ENCODE measurements at regions not wholly inside any gene's neighbourhood (a gene's known extent, or its start where the extent isn't known, plus 50 kb on each side); places are given as distances from the start of the nearest gene placed in this dataset.
A peak's percentile ranks its signal among the peaks of the same experiment; 100 is the strongest.

DNA sequence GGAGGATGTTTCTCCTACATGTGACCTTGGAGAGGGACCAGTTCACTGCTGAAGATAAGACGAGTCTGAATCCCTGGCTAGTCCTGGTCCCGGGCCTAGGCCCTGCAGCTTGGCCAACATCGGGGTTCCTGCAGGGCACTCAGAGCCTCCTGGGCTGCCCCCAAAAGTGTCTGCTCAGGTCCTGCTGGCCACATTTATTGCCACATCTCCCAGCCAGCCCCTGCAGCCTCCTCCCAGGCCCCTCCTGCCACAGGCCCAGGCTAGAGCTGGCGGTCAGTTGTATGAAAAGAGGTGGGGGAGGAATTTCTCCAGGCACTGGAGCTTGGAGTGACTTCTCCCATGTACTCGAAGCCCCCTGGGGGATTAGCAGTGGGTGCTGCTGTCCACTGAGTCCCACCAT lies 56.5 kb upstream of the PPARA start:
- H3K27ac ChIP-seq, result peak overlapping the region in 1 of 3 donors; percentile 59
- intact Hi-C loops (cut with DNase I), result no loop called here
- no peaks in the 10 kb centered on the region for H3K27me3 ChIP-seq
- H3K36me3 ChIP-seq, result peaks cover 13% of the 10 kb centered on the region in 2 donors
- peaks cover 25 to 76% of the 10 kb centered on the region in 2 donors for H3K4me1 ChIP-seq
- DNase-seq, result no peak
- TF ChIP-seq POLR2A (IDR thresholded peaks at IDR 0.05), result no peak
- TF ChIP-seq, protein P1, sequence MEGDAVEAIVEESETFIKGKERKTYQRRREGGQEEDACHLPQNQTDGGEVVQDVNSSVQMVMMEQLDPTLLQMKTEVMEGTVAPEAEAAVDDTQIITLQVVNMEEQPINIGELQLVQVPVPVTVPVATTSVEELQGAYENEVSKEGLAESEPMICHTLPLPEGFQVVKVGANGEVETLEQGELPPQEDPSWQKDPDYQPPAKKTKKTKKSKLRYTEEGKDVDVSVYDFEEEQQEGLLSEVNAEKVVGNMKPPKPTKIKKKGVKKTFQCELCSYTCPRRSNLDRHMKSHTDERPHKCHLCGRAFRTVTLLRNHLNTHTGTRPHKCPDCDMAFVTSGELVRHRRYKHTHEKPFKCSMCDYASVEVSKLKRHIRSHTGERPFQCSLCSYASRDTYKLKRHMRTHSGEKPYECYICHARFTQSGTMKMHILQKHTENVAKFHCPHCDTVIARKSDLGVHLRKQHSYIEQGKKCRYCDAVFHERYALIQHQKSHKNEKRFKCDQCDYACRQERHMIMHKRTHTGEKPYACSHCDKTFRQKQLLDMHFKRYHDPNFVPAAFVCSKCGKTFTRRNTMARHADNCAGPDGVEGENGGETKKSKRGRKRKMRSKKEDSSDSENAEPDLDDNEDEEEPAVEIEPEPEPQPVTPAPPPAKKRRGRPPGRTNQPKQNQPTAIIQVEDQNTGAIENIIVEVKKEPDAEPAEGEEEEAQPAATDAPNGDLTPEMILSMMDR (IDR thresholded peaks at IDR 0.05), result no peak
- no peaks in the 10 kb centered on the region for H3K9me3 ChIP-seq
- WGBS, 2 donors, result 74 to 76% methylated on average over 5 of the region's 5 CpGs
- no peak overlapping the region for H3K4me3 ChIP-seq (replicated peaks in 1 of 3)

DNA sequence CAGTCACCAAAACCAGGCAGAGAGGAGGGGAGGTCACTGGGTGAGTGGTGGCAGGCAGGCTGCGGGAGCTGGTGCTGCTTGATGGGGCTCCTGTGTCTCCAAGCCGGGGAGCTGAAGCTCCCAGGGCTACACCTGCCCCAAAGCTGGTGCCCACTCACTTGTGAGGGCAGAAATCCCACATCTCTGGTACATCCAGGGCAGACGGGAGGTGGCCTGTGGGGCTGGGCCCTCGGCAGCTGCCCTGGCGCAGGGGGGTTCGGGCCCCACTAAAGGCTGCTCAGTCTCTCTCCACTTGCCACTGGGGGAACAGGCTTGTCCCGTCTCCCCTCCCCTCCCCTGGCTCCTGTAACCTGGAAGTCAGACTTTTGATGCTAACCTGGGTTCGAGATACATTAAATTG lies 55.6 kb upstream of the PPARA start:
- 83 to 84% methylated on average over 3 to 8 of the region's 8 CpGs for WGBS, 2 donors
- Histone ChIP-seq H3K27me3 (no peaks in the 10 kb centered on the region), H3K9me3 (no peaks in the 10 kb centered on the region), H3K36me3 (peaks cover 19 to 20% of the 10 kb centered on the region in 2 donors), H3K4me3 (replicated peaks in 1 of 3) (no peak overlapping the region), H3K4me1 (peaks cover 21 to 74% of the 10 kb centered on the region in 2 donors), H3K27ac (peak overlapping the region in 2 of 3 donors; percentile 24 to 59)
- intact Hi-C loops (cut with DNase I), result no loop called here
- no peak for DNase-seq
- TF ChIP-seq, protein P1 (IDR thresholded peaks at IDR 0.05), result no peak
- TF ChIP-seq POLR2A (IDR thresholded peaks at IDR 0.05), result no peak

DNA sequence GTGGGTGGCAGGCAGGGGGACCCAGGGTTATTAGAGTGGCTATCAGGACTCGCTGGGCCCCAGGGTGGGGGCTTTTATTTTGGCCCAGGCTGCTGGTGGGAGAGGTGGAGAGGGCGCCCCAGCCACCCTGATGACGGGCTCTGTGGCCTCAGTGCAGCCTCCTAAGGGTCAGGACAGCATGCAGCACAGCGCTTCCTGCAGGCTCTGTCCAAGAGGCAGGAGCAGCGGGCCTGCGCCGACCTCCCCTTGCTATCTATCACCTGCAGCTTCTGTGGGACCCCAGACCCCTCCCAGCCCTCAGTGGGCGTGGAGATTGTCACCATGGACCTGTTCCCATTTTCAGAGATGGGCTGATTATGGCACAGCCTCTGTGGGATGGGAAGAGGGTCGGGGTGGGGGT lies 54.3 kb upstream of the PPARA start:
- intact Hi-C loops (cut with DNase I), result no loop called here
- peak overlapping the region in 1 of 3 donors; percentile 33 for H3K27ac ChIP-seq
- WGBS, 2 donors, result 76% methylated on average over 9 of the region's 9 CpGs; no CpG with 5 or more reads in 1 of the 2 donors

DNA sequence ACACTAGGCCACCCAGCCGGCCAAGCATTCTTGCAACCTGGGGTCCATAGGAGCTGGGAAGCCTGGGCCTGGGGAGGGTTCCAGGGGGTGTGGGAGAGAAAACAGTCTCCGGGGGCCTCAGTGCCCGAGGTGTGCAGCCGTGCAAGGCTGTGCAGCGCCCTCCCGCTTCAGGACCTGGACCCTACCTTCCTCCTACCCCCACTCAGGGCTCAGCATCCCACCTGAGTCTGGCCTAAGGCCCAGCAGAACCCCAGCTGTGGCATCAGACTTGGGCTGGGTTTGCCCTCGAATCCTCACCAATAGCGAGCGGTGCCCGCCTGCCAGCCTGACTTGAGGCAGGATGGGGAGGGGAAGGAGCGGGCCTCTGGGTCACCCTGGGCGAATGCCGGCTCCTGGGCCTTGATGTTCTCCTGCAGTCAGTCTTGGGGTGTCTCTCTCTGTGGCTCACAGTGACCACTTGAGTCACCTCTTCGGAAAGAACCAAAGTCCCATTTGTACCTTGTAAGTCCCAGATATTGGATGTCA lies 53.6 kb upstream of the PPARA start:
- no peak for DNase-seq
- H3K9me3 ChIP-seq, result no peaks in the 10 kb centered on the region
- whole genome bisulfite sequencing, 2 donors, result 83 to 93% methylated on average over 6 to 9 of the region's 14 CpGs
- no peak for TF ChIP-seq POLR2A (IDR thresholded peaks at IDR 0.05)
- TF ChIP-seq, protein P1 (IDR thresholded peaks at IDR 0.05), result no peak
- peaks cover 31 to 33% of the 10 kb centered on the region in 2 donors for H3K36me3 ChIP-seq
- H3K27ac ChIP-seq, result peak overlapping the region in 1 of 3 donors; percentile 33
- no peaks in the 10 kb centered on the region for H3K27me3 ChIP-seq
- H3K4me3 ChIP-seq (replicated peaks in 1 of 3), result no peak overlapping the region
- intact Hi-C loops (cut with DNase I), result no loop called here
- peaks cover 4 to 53% of the 10 kb centered on the region in 2 donors for H3K4me1 ChIP-seq

More for the DNA sequence above, 54.3 kb upstream of the PPARA start:
- no peak overlapping the region for H3K4me3 ChIP-seq (replicated peaks in 1 of 3)
- DNase-seq, result no peak
- H3K4me1 ChIP-seq, result peaks cover 11 to 60% of the 10 kb centered on the region in 2 donors
- no peaks in the 10 kb centered on the region for H3K27me3 ChIP-seq
- TF ChIP-seq POLR2A (IDR thresholded peaks at IDR 0.05), result no peak
- TF ChIP-seq, protein P1 (IDR thresholded peaks at IDR 0.05), result no peak
- H3K9me3 ChIP-seq, result no peaks in the 10 kb centered on the region
- H3K36me3 ChIP-seq, result peaks cover 28 to 30% of the 10 kb centered on the region in 2 donors

DNA sequence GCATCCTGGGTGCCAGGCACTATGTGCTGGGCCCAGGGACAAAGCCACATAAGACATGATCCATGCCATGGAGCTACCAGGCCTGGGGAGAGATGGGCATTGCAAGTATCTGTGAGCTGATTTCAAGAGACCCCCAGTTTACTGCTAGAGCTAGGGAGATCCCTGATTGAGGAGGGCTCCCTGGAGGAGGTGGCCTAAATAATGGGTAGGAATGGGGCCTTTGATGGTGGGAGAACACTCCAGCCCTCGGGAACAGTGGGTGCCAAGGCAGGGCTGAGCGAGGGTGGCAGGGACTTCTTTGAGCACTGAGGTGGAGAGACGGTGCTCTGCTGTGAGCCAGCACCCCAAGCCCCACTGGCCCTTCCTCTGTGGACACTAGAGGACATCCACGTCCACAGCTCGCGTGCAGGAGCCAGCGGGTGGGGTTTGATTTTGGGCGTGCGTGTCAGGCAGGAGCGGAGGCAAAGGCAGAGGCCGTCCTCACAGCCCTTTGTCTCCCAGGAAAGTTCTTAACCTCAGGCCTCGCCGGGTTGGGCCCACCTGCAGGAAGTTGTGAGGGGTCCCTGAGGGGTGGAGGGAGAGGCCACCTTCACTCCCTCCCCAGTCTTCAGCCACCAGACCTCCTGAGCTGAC lies 52.9 kb upstream of the PPARA start:
- intact Hi-C loops (cut with DNase I), result no loop called here
- H3K36me3 ChIP-seq, result peaks cover 37 to 39% of the 10 kb centered on the region in 2 donors
- H3K27ac ChIP-seq, result peak overlapping the region in 2 of 3 donors; percentile 30 to 33
- H3K4me1 ChIP-seq, result peaks cover 0 to 52% of the 10 kb centered on the region in 2 donors
- H3K9me3 ChIP-seq, result no peaks in the 10 kb centered on the region
- 87 to 93% methylated on average over 4 to 13 of the region's 13 CpGs for WGBS, 2 donors
- no peaks in the 10 kb centered on the region for H3K27me3 ChIP-seq
- TF ChIP-seq, protein P1 (IDR thresholded peaks at IDR 0.05), result no peak
- TF ChIP-seq POLR2A (IDR thresholded peaks at IDR 0.05), result no peak
- no peak for DNase-seq
- H3K4me3 ChIP-seq (replicated peaks in 1 of 3), result no peak overlapping the region

Measured in thyroid gland (tissue), 4 donors.